ENCODE measurements at regions not wholly inside any gene's neighbourhood (a gene's known extent, or its start where the extent isn't known, plus 50 kb on each side); places are given as distances from the start of the nearest gene placed in this dataset.
A peak's percentile ranks its signal among the peaks of the same experiment; 100 is the strongest.
"Not testable (repeated sequence)": the region's sequence is repeated elsewhere in the genome, so short reads cannot be mapped to it uniquely, and the experiment has no call there.

DNA sequence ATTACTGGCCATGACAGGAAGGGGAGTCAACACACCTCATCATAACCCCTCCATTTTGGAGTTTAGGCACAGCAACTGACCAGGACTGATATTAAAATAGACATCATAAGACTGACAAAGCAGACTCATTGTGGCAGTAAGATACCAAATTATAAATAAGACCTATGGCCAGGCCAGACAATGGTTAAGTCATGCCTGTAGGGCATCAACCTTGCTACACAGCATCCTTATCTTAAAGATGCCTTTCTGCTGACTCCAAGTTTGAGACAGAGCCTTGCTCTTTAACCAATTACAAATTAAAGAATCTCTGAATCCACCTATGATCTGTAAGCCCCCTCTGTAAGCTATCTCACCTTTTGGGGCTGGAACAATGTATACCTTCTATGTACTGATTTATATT, 65.5 kb downstream of the VCX2 start:
- DNase-seq (ENCODE audit: low spot score): no peak

GRCh38 chrX:8103655-8104054, 67.4 kb downstream of the VCX2 start:
- DNase-seq (ENCODE audit: low spot score): no peak

- DNase-seq (ENCODE audit: low spot score): no peak
Measured at GRCh38 chrX:8091510-8091909, 79.6 kb downstream of the VCX2 start.

GRCh38 chrX:8090906-8091305, 80.2 kb downstream of the VCX2 start:
- DNase-seq (ENCODE audit: low spot score): no peak

GRCh38 chrX:8090482-8090881, 80.6 kb downstream of the VCX2 start:
- no peak for DNase-seq (ENCODE audit: low spot score)

GRCh38 chrX:8089141-8089540, 81.9 kb downstream of the VCX2 start:
- no peak for DNase-seq (ENCODE audit: low spot score)

DNA sequence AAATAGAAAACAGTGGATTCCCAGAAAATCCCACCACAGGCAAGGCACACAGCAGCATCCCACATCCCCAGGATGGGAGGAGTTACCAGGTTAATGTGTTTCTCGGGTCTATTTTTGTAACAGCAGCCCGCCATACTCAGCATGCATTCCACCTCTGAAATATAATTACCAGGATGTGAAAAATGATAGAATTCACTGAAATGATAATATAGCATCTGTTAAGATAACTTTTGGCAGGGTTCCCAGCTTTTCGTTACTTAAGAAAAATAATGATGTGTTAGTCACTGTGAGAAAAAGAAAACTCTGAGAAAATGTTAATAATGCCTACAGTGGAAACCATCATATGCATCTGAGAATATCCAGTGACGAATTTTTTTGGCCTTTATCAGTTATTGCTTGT, 87.1 kb downstream of the VCX2 start:
- peak; percentile 11 for DNase-seq (ENCODE audit: low spot score)

DNA sequence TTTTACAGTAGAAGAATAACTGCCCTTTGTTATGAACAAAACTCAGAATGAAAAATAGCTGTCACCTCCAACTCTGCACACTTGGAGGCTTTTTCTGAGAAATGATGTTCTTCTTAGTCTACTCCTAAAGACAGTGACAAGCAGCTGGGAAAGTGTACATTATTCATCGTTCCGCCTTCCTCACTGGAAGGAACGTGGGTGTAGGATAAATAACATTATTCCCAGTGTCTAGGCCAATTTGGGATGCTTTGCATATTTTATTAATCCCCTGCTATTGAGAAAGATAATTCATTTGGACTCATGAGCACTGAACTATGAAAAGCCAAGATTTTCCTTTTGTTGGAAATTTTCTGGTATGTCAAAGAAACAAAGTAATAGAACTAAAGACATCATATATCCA, 87.8 kb downstream of the VCX2 start:
- DNase-seq (ENCODE audit: low spot score): no peak

- no peak for DNase-seq (ENCODE audit: low spot score)
Measured at GRCh38 chrX:8075636-8076035, 95.4 kb downstream of the VCX2 start.

DNA sequence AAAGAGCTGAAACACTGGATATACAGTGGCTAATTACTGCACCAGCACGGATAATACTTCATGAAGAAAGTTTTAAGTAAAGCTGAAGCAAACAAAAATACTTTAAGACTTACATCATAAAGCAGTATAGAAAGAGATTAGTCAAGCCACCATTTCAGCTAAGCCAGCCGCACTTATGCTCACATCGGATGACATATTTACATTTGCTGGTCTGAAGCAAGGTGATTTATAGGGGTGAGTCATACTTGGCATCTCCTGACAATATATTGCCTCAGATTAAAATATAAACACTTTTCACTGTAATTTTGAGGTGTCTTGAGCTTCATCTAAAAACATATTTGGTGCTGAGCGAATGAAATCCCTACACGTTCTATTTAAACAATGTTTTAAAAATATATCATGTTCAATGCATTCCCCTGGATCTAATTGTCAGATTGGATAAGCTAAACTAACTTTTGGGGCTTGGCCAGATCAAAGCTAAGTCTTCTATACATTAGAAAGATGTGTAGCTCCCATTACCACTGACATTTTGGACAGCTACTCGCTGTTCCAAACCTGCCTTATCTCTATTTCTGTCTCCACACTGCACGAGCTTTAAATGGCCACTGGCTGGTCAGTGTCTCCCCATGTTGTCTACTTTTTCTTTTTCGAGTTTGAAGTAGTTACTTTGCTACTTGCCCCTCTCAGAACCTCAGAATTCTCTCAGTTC, 103.2 kb downstream of the VCX2 start:
- DNase-seq (ENCODE audit: low spot score): no peak

DNA sequence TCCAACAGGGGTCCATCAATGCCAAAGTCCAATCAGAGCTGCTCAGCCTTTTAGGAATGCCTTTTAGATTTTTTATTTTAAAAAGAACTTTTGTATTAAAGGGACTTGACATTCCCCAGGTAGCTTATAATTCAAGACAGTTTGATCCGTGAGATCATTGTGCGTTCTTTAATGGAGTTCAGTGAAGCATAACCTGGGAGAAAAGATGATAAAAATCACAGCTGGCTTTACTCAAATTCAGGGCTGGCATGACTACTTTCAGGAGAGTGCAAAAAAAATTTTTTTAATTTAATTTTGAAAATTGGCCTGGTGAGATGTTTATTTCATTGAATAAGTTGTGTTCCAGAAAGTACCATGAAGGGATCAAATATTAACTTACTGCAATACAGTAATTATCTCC, 118.2 kb downstream of the VCX2 start:
- no peak for DNase-seq (ENCODE audit: low spot score)

DNA sequence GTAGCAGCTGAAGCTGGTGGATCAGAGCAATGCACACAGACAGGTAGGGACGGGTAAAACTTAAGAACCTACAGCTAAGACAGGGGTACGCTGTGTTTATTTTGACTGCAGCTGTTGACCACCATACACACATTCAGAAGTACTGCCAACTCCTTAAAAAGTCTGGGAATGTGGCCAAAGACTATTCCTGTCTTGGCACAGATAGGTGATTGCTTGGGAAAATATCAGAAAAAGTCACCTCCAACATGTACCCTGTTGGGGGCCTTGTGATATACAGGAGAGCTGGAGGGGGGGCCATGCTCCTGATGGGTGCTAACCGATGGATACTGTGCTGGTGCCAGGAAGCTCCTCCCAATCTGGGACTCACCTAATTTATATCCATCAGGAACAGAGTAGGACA, 121.2 kb downstream of the VCX2 start:
- DNase-seq (ENCODE audit: low spot score): no peak

DNA sequence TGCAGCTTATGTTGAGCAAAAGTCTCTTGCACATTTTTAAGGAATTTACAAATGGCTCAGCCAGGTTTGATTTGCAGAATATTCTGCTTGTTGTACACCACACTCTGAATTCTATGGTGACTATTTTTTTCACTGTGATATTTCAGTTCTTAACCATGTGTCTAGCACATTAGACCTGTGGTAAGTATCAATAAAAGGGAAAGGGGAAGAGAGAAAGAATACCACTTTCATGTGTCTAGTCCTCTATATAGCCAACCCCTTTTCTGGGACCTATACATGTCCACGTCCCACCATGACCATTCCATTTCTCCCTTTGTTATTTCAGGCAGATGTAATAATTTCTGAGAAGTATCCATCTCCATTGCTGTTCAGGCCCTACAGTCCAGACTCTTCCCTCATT, 121.3 kb upstream of the PNPLA4 start:
- DNase-seq (ENCODE audit: low spot score): no peak

DNA sequence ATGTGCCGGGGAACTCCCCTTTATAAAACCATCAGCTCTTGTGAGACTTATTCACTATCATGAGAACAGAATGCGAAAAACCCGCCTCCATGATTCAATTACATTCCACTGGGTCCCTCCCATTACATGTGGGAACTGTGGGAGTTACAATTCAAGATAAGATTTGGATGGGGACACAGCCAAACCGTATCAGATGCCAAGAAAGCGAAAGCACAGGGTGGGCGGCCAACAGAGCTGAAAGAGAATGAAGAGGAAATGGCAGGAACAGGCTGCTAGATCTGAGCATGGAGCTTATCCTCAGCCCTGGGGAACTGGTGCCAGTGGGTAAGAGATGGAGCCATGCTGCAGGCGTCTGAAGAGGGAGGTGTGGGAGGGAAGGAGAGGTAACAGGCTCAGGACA, 117.7 kb upstream of the PNPLA4 start:
- DNase-seq (ENCODE audit: low spot score): no peak

DNA sequence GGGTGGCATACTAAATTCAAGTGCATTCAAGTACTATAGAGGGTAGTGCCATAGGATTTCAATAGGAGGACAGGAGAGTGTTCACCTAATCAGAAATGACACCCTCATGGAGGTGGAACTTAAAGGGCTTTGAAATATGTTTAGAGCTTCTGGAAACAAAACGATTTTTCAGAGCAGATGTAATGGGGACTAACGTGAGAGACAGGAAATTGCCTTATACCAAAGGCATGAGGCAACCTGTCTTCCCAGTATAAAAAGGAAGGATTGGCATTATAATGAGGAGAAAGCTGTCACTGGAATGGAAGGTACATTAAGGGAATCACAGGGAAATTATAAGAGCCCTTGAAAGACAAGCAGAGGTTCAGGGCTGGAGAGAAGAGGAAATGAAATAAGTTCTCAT, 116.3 kb upstream of the PNPLA4 start:
- DNase-seq (ENCODE audit: low spot score): no peak

GRCh38 chrX:8043121-8043520, 115.9 kb upstream of the PNPLA4 start:
- DNase-seq (ENCODE audit: low spot score): no peak

GRCh38 chrX:8042304-8042703, 115.1 kb upstream of the PNPLA4 start:
- DNase-seq (ENCODE audit: low spot score): peak; percentile 10

GRCh38 chrX:8039711-8040110, 112.5 kb upstream of the PNPLA4 start:
- DNase-seq (ENCODE audit: low spot score): not testable (repeated sequence)

DNA sequence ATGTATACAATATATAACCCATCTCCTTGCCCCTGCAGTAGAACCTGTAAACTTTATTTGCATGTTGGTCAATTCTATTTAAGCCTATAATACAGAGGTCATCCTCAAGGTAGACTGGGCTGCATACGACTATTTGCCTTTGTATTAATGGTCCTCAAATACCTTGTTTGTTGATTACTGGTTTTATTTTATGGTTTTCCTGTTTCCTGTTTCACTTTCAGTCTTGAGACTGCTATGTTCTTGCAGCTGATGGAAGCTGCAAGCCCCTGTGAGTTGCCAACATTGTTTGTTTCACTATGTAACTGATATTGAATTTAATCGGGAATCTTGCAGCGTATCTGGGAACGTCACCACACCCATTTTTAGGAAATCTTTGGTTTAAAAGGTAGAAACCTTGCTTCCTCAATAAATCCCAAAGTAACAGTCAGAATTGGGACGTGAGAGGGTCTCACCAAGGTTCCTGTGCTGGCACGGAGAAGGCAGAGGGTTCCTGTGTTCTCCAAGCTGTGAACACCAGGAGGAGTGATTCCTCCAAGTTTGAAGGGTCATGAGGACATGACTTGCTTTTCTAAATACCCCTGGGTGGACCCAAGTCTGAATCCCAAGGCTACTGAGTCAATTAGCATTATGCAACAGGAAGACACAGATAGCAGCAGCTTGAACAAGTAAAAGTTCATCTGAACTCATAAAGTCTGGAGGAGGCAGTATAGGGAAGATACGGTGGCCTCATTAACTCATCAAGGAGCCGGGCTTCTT, 110.6 kb upstream of the PNPLA4 start:
- no peak for DNase-seq (ENCODE audit: low spot score)

GRCh38 chrX:8036914-8037313, 109.7 kb upstream of the PNPLA4 start:
- no peak for DNase-seq (ENCODE audit: low spot score)

DNA sequence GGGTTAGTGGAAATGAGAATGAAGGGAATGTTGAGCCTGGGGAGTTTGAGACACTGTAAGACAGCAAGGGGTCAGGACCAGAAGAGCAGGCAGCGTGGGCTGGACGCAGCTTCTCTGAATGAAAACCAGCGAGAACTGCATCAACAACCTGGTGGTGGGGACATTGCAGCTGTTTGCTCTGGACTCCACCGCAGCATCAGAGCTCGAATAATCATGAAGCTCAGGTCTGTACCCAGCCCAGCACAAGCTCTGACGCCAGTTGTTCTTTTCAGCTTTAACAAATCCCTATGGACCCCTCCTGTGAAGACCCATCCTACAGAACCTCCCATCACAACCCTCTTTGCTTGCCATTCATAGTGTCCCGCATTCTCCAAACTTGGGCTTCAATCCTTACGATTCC, 106.8 kb upstream of the PNPLA4 start:
- peak; percentile 3 for DNase-seq (ENCODE audit: low spot score)

DNA sequence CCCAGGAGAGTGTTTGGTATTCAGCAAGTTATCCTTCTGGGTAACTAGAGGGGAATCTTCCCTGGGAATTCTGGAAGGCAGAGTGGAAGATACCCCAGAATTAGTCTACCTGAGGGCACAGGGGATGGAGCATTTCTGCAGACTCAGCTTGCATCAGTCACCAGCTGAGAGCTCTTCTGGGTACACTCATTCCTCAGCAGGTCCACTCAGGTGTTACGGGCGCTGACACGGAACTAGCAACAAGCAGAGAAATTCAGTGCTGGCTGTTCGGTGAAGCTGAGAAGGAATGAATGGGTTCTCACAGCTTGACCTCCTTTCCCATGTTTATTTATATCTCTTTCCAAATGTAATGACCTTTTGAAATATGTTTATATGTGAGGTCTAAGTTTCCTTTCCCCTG, 106.0 kb upstream of the PNPLA4 start:
- DNase-seq (ENCODE audit: low spot score): no peak

- DNase-seq (ENCODE audit: low spot score): no peak
Measured at GRCh38 chrX:8030361-8030760, 103.1 kb upstream of the PNPLA4 start.

DNA sequence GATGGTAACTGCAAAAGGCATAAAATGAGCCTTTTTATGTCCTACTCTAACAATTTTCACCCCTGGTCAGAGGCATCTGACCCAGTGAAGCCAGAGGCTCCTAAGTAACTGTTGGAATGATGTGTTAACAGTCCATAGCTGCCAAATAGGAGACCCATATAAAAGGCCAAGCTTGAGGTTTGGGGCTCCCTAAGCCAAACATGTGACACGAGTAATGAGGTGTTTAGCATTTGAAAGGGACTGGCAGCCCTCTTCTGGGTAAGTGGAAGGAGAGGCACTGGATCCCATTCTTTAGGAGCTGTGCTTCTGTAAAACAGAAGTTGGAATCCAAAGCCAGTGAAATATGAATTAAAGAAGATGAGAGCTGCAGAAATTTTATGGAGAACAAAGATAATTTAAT, 100.6 kb upstream of the PNPLA4 start:
- peak; percentile 9 for DNase-seq (ENCODE audit: low spot score)

All from iPS-NIHi11 (cell line).